Mesenchymal stem cell (in vitro differentiated cells and primary cell): ENCODE measurements at regions not wholly inside any gene's neighbourhood (a gene's known extent, or its start where the extent isn't known, plus 50 kb on each side); places are given as distances from the start of the nearest gene placed in this dataset.

Source experiments
- DNase-seq: peaks from one replicate; pipeline ENCODE4 v3.0.0-alpha.2; 2013
- H2AFZ ChIP-seq: one replicate; pipeline ENCODE4 v1.6.1; 2013; ENCODE audit warnings: low read depth, mild to moderate bottlenecking, control low read depth, inconsistent platforms, low read length, moderate library complexity
- H2AK5ac ChIP-seq: 2 replicates; pipeline ENCODE4 v1.6.1; 2013; ENCODE audit warnings: low read length, moderate library complexity, mild to moderate bottlenecking, inconsistent platforms; ENCODE audit not compliant: severe bottlenecking
- H2BK120ac ChIP-seq: one replicate; pipeline ENCODE4 v1.6.1; 2013; ENCODE audit warnings: low read depth, mild to moderate bottlenecking, inconsistent platforms, low read length, moderate library complexity
- H2BK12ac ChIP-seq, 2 experiments: one replicate each; pipeline ENCODE4 v1.6.1; 2013; ENCODE audit warnings: inconsistent platforms in 2 of 2, low read length in 2 of 2, mild to moderate bottlenecking in 2 of 2, moderate library complexity in 2 of 2, control low read depth in 1 of 2
- H2BK15ac ChIP-seq: one replicate; pipeline ENCODE4 v1.6.1; 2013; ENCODE audit warnings: mild to moderate bottlenecking, low read depth, inconsistent platforms; ENCODE audit not compliant: poor library complexity, severe bottlenecking
- H2BK5ac ChIP-seq: 2 replicates; pipeline ENCODE4 v1.6.1; 2013; ENCODE audit warnings: low read depth, mild to moderate bottlenecking, low read length, control low read depth, inconsistent platforms; ENCODE audit not compliant: poor library complexity, severe bottlenecking
- H3K14ac ChIP-seq, 2 experiments: one replicate each; pipeline ENCODE4 v1.6.1; 2013; ENCODE audit warnings: inconsistent platforms in 2 of 2, low read length in 2 of 2, control low read depth in 1 of 2, mild to moderate bottlenecking in 1 of 2, moderate library complexity in 1 of 2
- H3K18ac ChIP-seq, 2 experiments: one replicate each; pipeline ENCODE4 v1.6.1; 2013; ENCODE audit warnings: inconsistent platforms in 2 of 2, low read length in 2 of 2, control low read depth in 1 of 2, low read depth in 1 of 2, mild to moderate bottlenecking in 1 of 2
- H3K23ac ChIP-seq, 2 experiments: one replicate each; pipeline ENCODE4 v1.6.1; 2013; ENCODE audit warnings: inconsistent platforms in 2 of 2, low read length in 2 of 2, mild to moderate bottlenecking in 2 of 2, moderate library complexity in 2 of 2, control low read depth in 1 of 2
- H3K27ac ChIP-seq: 2 replicates; pipeline ENCODE4 v1.5.1; 2013; ENCODE audit warnings: mild to moderate bottlenecking, moderate library complexity, low read length, control low read depth, inconsistent platforms; ENCODE audit not compliant: poor library complexity, severe bottlenecking
- H3K27me3 ChIP-seq, 2 experiments: 2 replicates each; pipeline versions ENCODE4 v1.6.1 to v1.7.0; 2013; ENCODE audit warnings: low read length in 2 of 2, mild to moderate bottlenecking in 2 of 2, moderate library complexity in 2 of 2, control low read depth in 1 of 2, inconsistent platforms in 1 of 2; ENCODE audit not compliant: control insufficient read depth in 1 of 2, insufficient read depth in 1 of 2
- H3K36me3 ChIP-seq, 2 experiments: 2 replicates each; pipeline versions ENCODE4 v1.6.1 to v1.7.0; 2013; ENCODE audit warnings: low read length in 2 of 2, control low read depth in 1 of 2, inconsistent platforms in 1 of 2, low read depth in 1 of 2, mild to moderate bottlenecking in 1 of 2; ENCODE audit not compliant: insufficient read depth in 2 of 2, control insufficient read depth in 1 of 2
- H3K4ac ChIP-seq, 2 experiments: one replicate each; pipeline ENCODE4 v1.6.1; 2013; ENCODE audit warnings: inconsistent platforms in 2 of 2, low read length in 2 of 2, mild to moderate bottlenecking in 2 of 2, moderate library complexity in 2 of 2, control low read depth in 1 of 2, low read depth in 1 of 2
- H3K4me1 ChIP-seq: 2 replicates; pipeline ENCODE4 v1.6.1; 2013; ENCODE audit warnings: low read depth, low read length, control low read depth; ENCODE audit not compliant: control insufficient read depth, insufficient read depth
- H3K4me2 ChIP-seq: 2 replicates; pipeline ENCODE4 v1.6.1; 2013; ENCODE audit warnings: low read length, mild to moderate bottlenecking, inconsistent platforms; ENCODE audit not compliant: poor library complexity, severe bottlenecking
- H3K4me3 ChIP-seq, 2 experiments: 2 replicates each; pipeline versions ENCODE4 v1.5.1 to v1.7.0; 2013; ENCODE audit warnings: low read length in 2 of 2, mild to moderate bottlenecking in 2 of 2, control low read depth in 1 of 2, low read depth in 1 of 2; ENCODE audit not compliant: insufficient read depth in 1 of 2
- H3K79me1 ChIP-seq: replicated peaks from 2 replicates; pipeline ENCODE4 v1.6.1; 2013; ENCODE audit warnings: mild to moderate bottlenecking, control low read depth, low read length, inconsistent platforms; ENCODE audit not compliant: poor library complexity, severe bottlenecking
- H3K9ac ChIP-seq: 2 replicates; pipeline ENCODE4 v1.7.0; 2013; ENCODE audit warnings: mild to moderate bottlenecking, low read length, moderate library complexity
- H3K9me3 ChIP-seq: 2 replicates; pipeline ENCODE4 v1.7.0; 2013; ENCODE audit warnings: mild to moderate bottlenecking, low read length; ENCODE audit not compliant: control insufficient read depth
- H4K8ac ChIP-seq: one replicate; pipeline ENCODE4 v1.6.1; 2013; ENCODE audit warnings: inconsistent platforms, mild to moderate bottlenecking, low read length, moderate library complexity
- H4K91ac ChIP-seq: one replicate; pipeline ENCODE4 v1.6.1; 2013; ENCODE audit warnings: mild to moderate bottlenecking, low read length, inconsistent platforms
- WGBS: methylation state at CpG from one replicate; pipeline ENCODE4 v1.1.7; 2013; ENCODE audit warnings: mixed read lengths; 5-methylcytosine and 5-hydroxymethylcytosine counted together

GRCh38 chr21:26758083-26758880 is 86.9 kb downstream of the ADAMTS1 start:
- no peak overlapping the region for H4K91ac ChIP-seq
- no peak overlapping the region for H3K4ac ChIP-seq
- no peak overlapping the region for H2BK120ac ChIP-seq
- H3K9me3 ChIP-seq = no peaks in the 10 kb centered on the region
- H3K36me3 ChIP-seq = no peaks in the 10 kb centered on the region
- H2BK12ac ChIP-seq = no peak overlapping the region
- no peak overlapping the region for H3K4me3 ChIP-seq
- H3K9ac ChIP-seq = no peak overlapping the region
- H2AK5ac ChIP-seq = no peak overlapping the region
- H3K79me1 ChIP-seq = no peaks in the 10 kb centered on the region
- no peak overlapping the region for H4K8ac ChIP-seq
- no peak overlapping the region for H3K4me2 ChIP-seq
- H3K23ac ChIP-seq = no peak overlapping the region
- no peak overlapping the region for H3K14ac ChIP-seq
- H2AFZ ChIP-seq = no peak overlapping the region
- H3K18ac ChIP-seq = no peak overlapping the region
- WGBS = no CpG with 5 or more reads among the region's 3 CpGs
- peaks cover 6% of the 10 kb centered on the region for H3K4me1 ChIP-seq
- H3K27ac ChIP-seq = peak overlapping the region; percentile 54
- no peak overlapping the region for H2BK15ac ChIP-seq
- H3K27me3 ChIP-seq = no peaks in the 10 kb centered on the region
- DNase-seq = no peak
- H2BK5ac ChIP-seq = no peak overlapping the region

- H2BK15ac ChIP-seq = no peak overlapping the region
- no peak overlapping the region for H4K8ac ChIP-seq
- H3K27me3 ChIP-seq = no peaks in the 10 kb centered on the region
- no peak overlapping the region for H3K14ac ChIP-seq
- no peak overlapping the region for H3K9ac ChIP-seq
- no peak overlapping the region for H3K4ac ChIP-seq
- H2AK5ac ChIP-seq = no peak overlapping the region
- H4K91ac ChIP-seq = no peak overlapping the region
- H3K9me3 ChIP-seq = no peaks in the 10 kb centered on the region
- H2BK12ac ChIP-seq = no peak overlapping the region
- H2BK120ac ChIP-seq = no peak overlapping the region
- no peak overlapping the region for H3K4me2 ChIP-seq
- no peak overlapping the region for H2BK5ac ChIP-seq
- peaks cover 1% of the 10 kb centered on the region for H3K4me1 ChIP-seq
- peak overlapping the region; percentile 83 for H3K27ac ChIP-seq
- no peak overlapping the region for H3K23ac ChIP-seq
- no peak overlapping the region for H3K4me3 ChIP-seq
- H3K79me1 ChIP-seq = no peaks in the 10 kb centered on the region
- 100% methylated on average over 3 of the region's 3 CpGs for WGBS
- DNase-seq = no peak
- H3K36me3 ChIP-seq = no peaks in the 10 kb centered on the region
- H3K18ac ChIP-seq = no peak overlapping the region
- H2AFZ ChIP-seq = no peak overlapping the region
These were observed 88.6 kb downstream of the ADAMTS1 start for GRCh38 chr21:26756491-26757159.

- Histone ChIP-seq H3K9me3 (no peaks in the 10 kb centered on the region), H2AK5ac (no peak overlapping the region), H2BK120ac (no peak overlapping the region), H3K23ac (no peak overlapping the region), H3K4me2 (no peak overlapping the region), H3K4me3 (no peak overlapping the region), H3K14ac (no peak overlapping the region), H3K18ac (no peak overlapping the region), H2BK15ac (no peak overlapping the region), H2BK5ac (no peak overlapping the region), H3K4ac (no peak overlapping the region), H3K36me3 (no peaks in the 10 kb centered on the region), H3K9ac (no peak overlapping the region), H3K79me1 (no peaks in the 10 kb centered on the region), H2AFZ (no peak overlapping the region), H4K91ac (no peak overlapping the region), H3K4me1 (peaks cover 1% of the 10 kb centered on the region), H3K27me3 (no peaks in the 10 kb centered on the region), H4K8ac (no peak overlapping the region), H2BK12ac (no peak overlapping the region), H3K27ac (no peak overlapping the region)
- no peak for DNase-seq
- 84% methylated on average over 2 of the region's 2 CpGs for WGBS
These were observed 90.4 kb downstream of the ADAMTS1 start for GRCh38 chr21:26754853-26755252.

GRCh38 chr21:26753822-26754221 is 91.4 kb downstream of the ADAMTS1 start:
- Histone ChIP-seq H2AK5ac (no peak overlapping the region), H3K23ac (no peak overlapping the region), H3K4me1 (peaks cover 1% of the 10 kb centered on the region), H2BK120ac (no peak overlapping the region), H2BK5ac (no peak overlapping the region), H3K14ac (no peak overlapping the region), H3K27me3 (no peaks in the 10 kb centered on the region), H3K9me3 (no peaks in the 10 kb centered on the region), H3K4me3 (no peak overlapping the region), H4K91ac (no peak overlapping the region), H3K27ac (no peak overlapping the region), H3K79me1 (no peaks in the 10 kb centered on the region), H3K36me3 (no peaks in the 10 kb centered on the region), H3K18ac (no peak overlapping the region), H2BK15ac (no peak overlapping the region), H2BK12ac (no peak overlapping the region), H4K8ac (no peak overlapping the region), H3K9ac (no peak overlapping the region), H3K4ac (no peak overlapping the region), H2AFZ (no peak overlapping the region), H3K4me2 (no peak overlapping the region)
- no peak for DNase-seq
- WGBS = 84% methylated on average over 4 of the region's 4 CpGs
